GM18511 (cell line): ENCODE measurements at regions not wholly inside any gene's neighbourhood (a gene's known extent, or its start where the extent isn't known, plus 50 kb on each side); places are given as distances from the start of the nearest gene placed in this dataset.
"Not testable (repeated sequence)": the region's sequence is repeated elsewhere in the genome, so short reads cannot be mapped to it uniquely, and the experiment has no call there.

Source experiments
- ATAC-seq: cut with Tn5 transposase; IDR thresholded peaks from one replicate; pipeline ENCODE4 v1.9.1; 2021; ENCODE audit warnings: mild to moderate bottlenecking, moderate library complexity; ENCODE audit not compliant: unreplicated experiment

DNA sequence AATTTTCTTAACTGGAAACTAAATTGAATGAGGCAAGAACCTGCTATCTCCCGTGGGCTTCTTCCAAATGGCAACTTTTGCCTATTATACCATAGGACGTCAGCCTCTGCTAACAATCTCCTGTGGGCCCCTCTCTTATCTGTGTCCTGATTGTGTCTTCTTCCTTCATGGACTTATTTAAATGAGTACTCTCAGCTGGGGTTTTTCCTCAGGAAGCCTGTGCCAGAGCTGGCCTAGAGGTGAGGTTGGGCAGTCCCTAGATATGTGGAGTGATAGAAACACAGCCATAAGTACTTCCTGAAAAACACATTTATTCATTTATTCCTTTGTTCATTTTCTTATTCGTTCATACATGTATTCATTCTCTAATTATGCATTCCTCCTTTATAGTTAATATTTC is 712.5 kb upstream of the SLIT2 start:
- ATAC-seq: no peak

DNA sequence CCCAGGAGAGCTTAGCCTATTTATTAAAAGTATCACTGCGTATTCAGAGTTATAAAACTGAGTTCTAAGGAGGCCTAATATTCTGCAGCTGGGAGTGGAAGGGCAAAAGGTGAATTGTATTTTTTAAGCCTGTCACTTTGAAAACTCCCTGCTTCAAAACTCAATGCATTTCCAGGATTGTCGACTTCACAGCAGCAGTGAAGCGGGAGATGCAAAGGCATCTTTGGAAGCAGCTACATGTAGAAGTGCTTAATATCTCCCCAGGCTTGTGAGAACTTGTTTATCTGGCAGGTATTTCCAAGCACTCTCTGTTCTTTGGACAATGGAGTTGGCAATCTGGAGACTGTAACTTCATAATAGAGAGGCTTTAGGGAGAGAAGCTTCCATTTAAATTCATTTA is 717.5 kb upstream of the SLIT2 start:
- ATAC-seq: no peak

- ATAC-seq: no peak
Observed at GRCh38 chr4:19531906-19532848, 719.5 kb upstream of the SLIT2 start.

DNA sequence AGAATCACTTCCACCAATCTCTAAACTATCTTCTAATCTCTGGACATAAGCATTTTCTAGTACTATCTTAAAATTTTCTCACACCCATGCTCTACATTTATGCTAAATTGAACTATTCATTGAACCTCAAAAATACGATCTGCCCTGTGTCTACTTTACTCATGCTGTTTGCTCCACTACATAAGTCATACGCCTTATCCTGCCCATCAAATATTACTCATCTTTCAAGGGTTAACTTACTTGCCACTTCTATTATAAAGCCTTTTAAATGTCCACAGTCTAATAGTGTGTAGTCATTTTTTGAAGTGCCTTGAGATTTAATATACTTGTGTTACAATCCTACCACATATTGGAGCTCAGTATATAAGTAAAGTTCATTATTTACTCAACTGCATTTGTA is 727.7 kb upstream of the SLIT2 start:
- no peak for ATAC-seq

DNA sequence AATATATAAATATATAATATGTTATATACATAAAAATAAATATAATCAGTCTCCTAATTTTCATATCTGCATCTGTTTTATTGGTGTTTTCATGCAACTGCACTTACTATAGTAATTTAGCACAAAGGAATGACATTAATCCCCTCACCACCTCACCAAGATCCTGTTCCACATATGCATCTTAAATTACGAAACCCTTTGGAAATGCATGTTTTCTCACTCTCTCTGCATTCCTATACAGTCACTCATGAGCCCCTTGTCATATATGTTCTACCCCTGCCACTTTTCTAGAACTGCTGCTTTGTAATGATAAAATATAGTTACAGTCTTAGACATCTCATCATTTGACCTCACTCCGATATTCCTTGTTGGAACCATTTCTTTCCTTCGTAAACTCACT is 728.7 kb upstream of the SLIT2 start:
- no peak for ATAC-seq

GRCh38 chr4:19520939-19521520 is 730.7 kb upstream of the SLIT2 start:
- no peak for ATAC-seq

DNA sequence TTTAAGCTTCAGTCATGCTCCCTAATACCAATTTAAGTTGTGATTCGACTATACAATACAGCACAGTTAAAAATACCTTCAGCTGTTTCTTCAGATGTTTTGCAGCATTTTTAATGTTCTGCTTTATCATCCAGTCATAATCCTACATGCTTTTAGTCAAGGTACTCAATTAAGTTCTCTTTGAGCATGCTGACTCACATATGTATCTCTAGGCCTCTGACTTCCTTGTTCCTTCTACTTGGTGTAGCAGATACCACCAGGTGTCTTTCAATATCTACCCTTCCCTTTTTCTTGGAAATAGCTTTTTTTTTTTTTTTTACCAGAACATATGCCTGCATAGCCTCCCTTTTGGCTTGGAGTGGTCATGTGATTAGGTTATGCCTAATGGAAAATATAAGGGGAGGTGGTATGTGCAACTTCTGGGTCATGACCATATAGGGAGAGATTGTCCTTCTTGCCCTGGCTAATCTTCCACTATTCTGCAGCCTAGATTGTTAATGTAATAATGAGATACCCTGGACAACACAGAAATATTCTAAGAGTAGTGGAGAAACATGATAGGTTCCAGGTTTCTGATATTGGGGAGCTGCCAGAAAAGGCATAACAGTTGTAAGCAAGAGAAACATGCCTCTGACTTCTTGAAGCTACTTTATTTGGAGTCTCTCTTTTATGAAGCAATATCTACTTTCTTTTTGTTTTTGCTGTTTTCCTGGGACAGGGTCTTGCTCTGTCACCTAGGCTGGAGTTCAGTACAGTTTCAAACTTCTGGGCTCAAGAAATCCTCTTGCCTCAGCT is 737.2 kb upstream of the SLIT2 start:
- no peak for ATAC-seq

- ATAC-seq: no peak
Observed at GRCh38 chr4:19512086-19512485, 739.6 kb upstream of the SLIT2 start.

- ATAC-seq: no peak
Observed at GRCh38 chr4:19510993-19511392, 740.7 kb upstream of the SLIT2 start.

DNA sequence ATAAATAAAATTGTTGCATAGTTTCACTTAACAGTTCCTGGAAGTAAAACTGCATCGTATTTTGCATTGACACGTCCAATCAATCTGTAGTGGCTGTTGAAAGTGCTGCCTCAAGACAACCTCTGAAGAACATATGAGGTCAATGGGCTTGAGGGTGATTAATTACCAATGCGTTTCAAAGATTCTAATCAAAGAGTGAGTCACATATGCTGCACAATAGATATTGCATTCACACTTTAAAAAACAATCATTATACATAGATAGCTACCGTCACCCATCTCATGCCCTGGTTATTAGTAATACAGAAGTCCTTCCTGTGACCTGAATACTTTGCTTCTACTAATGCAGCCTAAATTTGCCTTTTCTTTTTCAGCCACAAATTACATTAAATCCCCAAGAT is 743.3 kb upstream of the SLIT2 start:
- ATAC-seq: no peak

- ATAC-seq: no peak
Observed at GRCh38 chr4:19497705-19498104, 754.0 kb upstream of the SLIT2 start.

- ATAC-seq: no peak
Observed at GRCh38 chr4:19496756-19497155, 754.9 kb upstream of the SLIT2 start.

GRCh38 chr4:19494961-19495360 is 756.7 kb upstream of the SLIT2 start:
- no peak for ATAC-seq

GRCh38 chr4:19492606-19493005 is 759.1 kb upstream of the SLIT2 start:
- ATAC-seq: no peak

GRCh38 chr4:19486400-19486799 is 765.3 kb upstream of the SLIT2 start:
- ATAC-seq: no peak

DNA sequence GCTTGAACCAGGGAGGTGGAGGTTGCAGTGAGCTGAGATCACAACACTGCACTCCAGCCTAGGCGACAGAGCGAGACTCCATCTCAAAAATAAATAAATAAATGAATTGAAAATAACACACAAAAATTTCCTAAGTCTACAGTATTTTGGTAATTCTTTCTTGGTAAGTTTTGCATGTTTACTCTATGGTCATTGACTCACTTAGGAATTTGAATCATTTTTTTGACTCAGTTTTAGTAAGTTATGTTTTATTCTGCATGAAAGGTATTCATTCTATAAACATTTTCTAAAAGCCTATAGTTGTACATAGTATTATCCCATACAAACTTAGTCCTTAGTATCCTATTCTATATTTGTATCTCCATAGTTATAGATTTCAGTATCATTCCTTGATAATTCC is 772.9 kb upstream of the SLIT2 start:
- ATAC-seq: no peak

DNA sequence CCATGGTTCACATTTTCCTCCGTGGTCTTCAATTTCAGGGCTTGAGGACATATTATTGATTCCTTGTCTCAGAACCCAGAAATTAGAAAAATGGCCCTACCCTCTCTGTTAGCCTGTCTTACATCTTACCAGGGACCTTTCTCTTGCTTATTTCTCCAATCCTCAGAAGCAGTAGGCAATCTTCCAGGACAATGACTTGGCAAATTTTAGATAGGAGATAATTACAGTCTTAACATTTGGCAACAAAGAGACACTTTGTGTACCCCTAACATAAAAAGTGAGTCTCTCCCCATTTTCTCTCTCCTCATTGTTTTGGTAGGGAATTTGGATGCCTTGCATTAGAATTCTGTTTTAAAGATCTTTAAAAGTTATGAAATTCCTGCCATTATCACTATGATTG is 778.1 kb upstream of the SLIT2 start:
- no peak for ATAC-seq

DNA sequence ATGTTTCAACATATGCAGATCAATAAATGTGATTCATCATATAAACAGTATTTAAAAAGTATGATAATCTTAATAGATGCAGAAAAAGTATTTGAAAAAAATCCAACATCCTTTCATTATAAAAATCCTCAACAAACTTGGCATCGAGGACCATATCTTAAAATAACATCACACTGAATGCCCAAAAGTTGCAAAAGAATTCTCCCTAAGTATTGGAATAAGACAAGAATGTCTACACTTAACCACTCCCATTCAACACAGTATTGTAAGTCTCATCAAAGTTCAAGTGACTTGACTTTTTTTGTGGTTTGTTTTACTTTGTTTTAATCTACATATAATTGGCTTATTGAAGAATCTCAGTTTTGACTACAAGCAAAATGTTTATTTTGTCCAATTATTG is 779.0 kb upstream of the SLIT2 start:
- ATAC-seq: no peak

- not testable (repeated sequence) for ATAC-seq
Observed at GRCh38 chr4:19470001-19470400, 781.7 kb upstream of the SLIT2 start.

GRCh38 chr4:19462117-19462516 is 789.6 kb upstream of the SLIT2 start:
- ATAC-seq: no peak

DNA sequence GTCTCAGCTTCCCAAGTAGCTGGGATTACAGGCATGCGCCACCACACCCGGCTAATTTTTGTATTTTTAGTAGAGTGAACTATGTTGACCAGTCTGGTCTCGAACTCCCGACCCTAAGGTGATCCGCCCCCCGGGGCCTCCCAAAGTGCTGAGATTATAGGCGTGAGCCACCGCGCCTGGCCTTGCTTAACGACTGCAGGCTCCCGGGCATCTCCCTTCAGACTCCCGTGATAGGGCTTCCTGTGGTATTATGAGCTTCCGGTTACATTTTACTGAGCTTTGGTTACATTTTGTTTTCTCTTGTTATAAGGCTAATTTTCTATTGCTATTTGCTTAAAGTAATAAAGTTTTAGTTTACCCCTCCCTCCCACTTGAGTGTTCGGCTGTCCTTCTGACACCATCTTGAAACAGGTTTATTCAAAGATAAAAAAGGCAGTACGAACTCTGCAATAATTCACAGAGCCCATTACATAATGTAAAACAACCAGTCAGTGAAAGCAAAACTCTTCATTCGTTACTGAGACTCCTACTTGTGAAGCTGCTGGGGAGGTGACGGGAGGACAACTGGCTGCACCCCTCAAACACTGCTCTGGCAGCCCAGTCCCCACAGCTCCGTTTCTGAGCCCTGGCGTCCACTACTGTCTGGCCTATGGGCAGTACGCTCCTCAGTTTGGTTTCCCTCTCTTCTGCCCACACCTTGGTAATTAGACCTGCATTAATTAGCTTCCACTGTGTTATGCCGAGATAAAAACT is 795.7 kb upstream of the SLIT2 start:
- ATAC-seq: no peak
